ENCODE measurements at regions not wholly inside any gene's neighbourhood (a gene's known extent, or its start where the extent isn't known, plus 50 kb on each side); places are given as distances from the start of the nearest gene placed in this dataset.
A peak's percentile ranks its signal among the peaks of the same experiment; 100 is the strongest.

- ChIA-PET POLR2A (no interaction called here), CTCF (no interaction called here)
- peak; percentile 0 for DNase-seq (ENCODE audit: extremely low spot score)
- no peak for TF ChIP-seq SUZ12 (IDR thresholded peaks at IDR 0.05)
- no peak for TF ChIP-seq LEF1 (IDR thresholded peaks at IDR 0.05; ENCODE audit: borderline replicate concordance)
- no peak for TF ChIP-seq FOXM1 (IDR thresholded peaks at IDR 0.05; ENCODE audit: borderline replicate concordance)
- no peak for TF ChIP-seq SP1 (IDR thresholded peaks at IDR 0.05)
- no peak for TF ChIP-seq ZNF384 (IDR thresholded peaks at IDR 0.05)
- TF ChIP-seq BHLHE40 (IDR thresholded peaks at IDR 0.05; ENCODE audit: borderline replicate concordance) = no peak
- no peak for TF ChIP-seq ELF4 (IDR thresholded peaks at IDR 0.05)
- TF ChIP-seq FOXK2 (IDR thresholded peaks at IDR 0.05) = no peak
- TF ChIP-seq NFRKB (IDR thresholded peaks at IDR 0.05) = no peak
- no peak for TF ChIP-seq L3MBTL2 (conservative IDR thresholded peaks at IDR 0.05)
- TF ChIP-seq TARDBP (IDR thresholded peaks at IDR 0.05) = no peak
These were observed 168.0 kb upstream of the IRX2 start for GRCh38 chr5:2919310-2920018.

GRCh38 chr5:2917524-2917923 lies 166.0 kb upstream of the IRX2 start:
- ChIA-PET CTCF (no interaction called here), POLR2A (no interaction called here)
- DNase-seq (ENCODE audit: extremely low spot score) = no peak
- TF ChIP-seq L3MBTL2 (conservative IDR thresholded peaks at IDR 0.05) = no peak
- no peak for TF ChIP-seq BHLHE40 (IDR thresholded peaks at IDR 0.05; ENCODE audit: borderline replicate concordance)
- TF ChIP-seq CTBP1 (IDR thresholded peaks at IDR 0.05; ENCODE audit: borderline replicate concordance) = no peak
- TF ChIP-seq HDGF (IDR thresholded peaks at IDR 0.05; ENCODE audit: borderline replicate concordance) = no peak
- no peak for TF ChIP-seq NFRKB (IDR thresholded peaks at IDR 0.05)
- TF ChIP-seq PKNOX1 (IDR thresholded peaks at IDR 0.05) = no peak

GRCh38 chr5:2917093-2917492 lies 165.6 kb upstream of the IRX2 start:
- peak; percentile 0 for DNase-seq (ENCODE audit: extremely low spot score)
- ChIA-PET CTCF (no interaction called here), POLR2A (no interaction called here)
- no peak for TF ChIP-seq TARDBP (IDR thresholded peaks at IDR 0.05)
- TF ChIP-seq LEF1 (IDR thresholded peaks at IDR 0.05; ENCODE audit: borderline replicate concordance) = no peak
- no peak for TF ChIP-seq CTBP1 (IDR thresholded peaks at IDR 0.05; ENCODE audit: borderline replicate concordance)
- no peak for TF ChIP-seq ELF4 (IDR thresholded peaks at IDR 0.05)
- TF ChIP-seq ARNT (IDR thresholded peaks at IDR 0.05) = no peak
- TF ChIP-seq FOXA1 (IDR thresholded peaks at IDR 0.05) = no peak
- no peak for TF ChIP-seq FOXM1 (IDR thresholded peaks at IDR 0.05; ENCODE audit: borderline replicate concordance)

- peak; percentile 0 for DNase-seq (ENCODE audit: extremely low spot score)
- POLR2A ChIA-PET = interaction anchor here (1.0 kb wide), 1 partner anchor 15 kb away, joined by 3 read pairs; no protein-coding TSS in a partner anchor
- CTCF ChIA-PET = no interaction called here
- TF ChIP-seq TARDBP (IDR thresholded peaks at IDR 0.05) (no peak), HDGF (IDR thresholded peaks at IDR 0.05; ENCODE audit: borderline replicate concordance) (no peak), ELF4 (IDR thresholded peaks at IDR 0.05) (no peak), NFRKB (IDR thresholded peaks at IDR 0.05) (no peak), PKNOX1 (IDR thresholded peaks at IDR 0.05) (no peak), SP1 (IDR thresholded peaks at IDR 0.05) (no peak), ZNF384 (IDR thresholded peaks at IDR 0.05) (no peak), FOXA1 (IDR thresholded peaks at IDR 0.05) (no peak)
These were observed 164.7 kb upstream of the IRX2 start for GRCh38 chr5:2916076-2916682.

GRCh38 chr5:2914981-2915484 lies 163.6 kb upstream of the IRX2 start:
- ChIA-PET CTCF (no interaction called here), POLR2A (no interaction called here)
- TF ChIP-seq L3MBTL2 (conservative IDR thresholded peaks at IDR 0.05) = no peak
- no peak for DNase-seq (ENCODE audit: extremely low spot score)

GRCh38 chr5:2914022-2914661 lies 162.7 kb upstream of the IRX2 start:
- POLR2A ChIA-PET = no interaction called here

More at GRCh38 chr5:2914022-2914661, 162.7 kb upstream of the IRX2 start:
- CTCF ChIA-PET = no interaction called here
- TF ChIP-seq ZNF384 (IDR thresholded peaks at IDR 0.05) (no peak), FOXA1 (IDR thresholded peaks at IDR 0.05) (no peak), TARDBP (IDR thresholded peaks at IDR 0.05) (no peak), PKNOX1 (IDR thresholded peaks at IDR 0.05) (no peak), ELF4 (IDR thresholded peaks at IDR 0.05) (no peak), CTBP1 (IDR thresholded peaks at IDR 0.05; ENCODE audit: borderline replicate concordance) (no peak)
- DNase-seq (ENCODE audit: extremely low spot score) = no peak

All from HEK293T (cell line).